ENCODE measurements at regions not wholly inside any gene's neighbourhood (a gene's known extent, or its start where the extent isn't known, plus 50 kb on each side); places are given as distances from the start of the nearest gene placed in this dataset.

GRCh38 chr2:207327513-207327912 is 161.8 kb upstream of the KLF7 start:
- Histone ChIP-seq H3K9me3 (ENCODE audit: control insufficient read depth, insufficient read depth, low read depth, low read length) (no peaks in the 10 kb centered on the region; the same call in 1 of the 2 replicates), H3K36me3 (ENCODE audit: control insufficient read depth, insufficient read depth, low read length) (no peaks in the 10 kb centered on the region), H3K4me3 (ENCODE audit: low read depth in 2 of 2, low read length in 2 of 2) (no peak overlapping the region), H3K27me3 (ENCODE audit: control insufficient read depth, insufficient read depth, low read length) (no peaks in the 10 kb centered on the region), H3K4me1 (ENCODE audit: control insufficient read depth, insufficient read depth, low read length) (no peaks in the 10 kb centered on the region; the same call in 1 of the 2 replicates), H3K27ac (ENCODE audit: low read length) (no peak overlapping the region)
- TF ChIP-seq POLR2AphosphoS5 (IDR thresholded peaks at IDR 0.05; ENCODE audit: low read depth, low read length) = no peak
- no peak for TF ChIP-seq TCF7L2 (IDR thresholded peaks at IDR 0.05; ENCODE audit: low read depth, low read length)
- no peak for TF ChIP-seq REST (IDR thresholded peaks at IDR 0.05; ENCODE audit: insufficient read depth in 1 of 2, low read depth in 2 of 2, low read length in 1 of 2)
- TF ChIP-seq SIN3A (IDR thresholded peaks at IDR 0.05; ENCODE audit: borderline replicate concordance, insufficient read depth, low read depth, low read length) = no peak
- no peak for TF ChIP-seq CTCF (IDR thresholded peaks at IDR 0.05)
- ChIA-PET CTCF (no interaction called here), POLR2A (no interaction called here)
- ATAC-seq (no peak), DNase-seq (ENCODE audit: low read depth, low spot score) (no peak)
- BruUV-seq (replicated peaks) = no TSS peak
- intact Hi-C loops (cut with micrococcal nuclease; ENCODE audit: unreplicated experiment) = no loop called here
- in situ Hi-C loops (cut with HindIII; ENCODE audit: low pct_unique_long_range_greater_than_20kb, low sequenced_read_pairs) = no loop called here

GRCh38 chr2:207328944-207329386 is 163.2 kb upstream of the KLF7 start:
- BruUV-seq (replicated peaks) = no TSS peak
- TF ChIP-seq TCF7L2 (IDR thresholded peaks at IDR 0.05; ENCODE audit: low read depth, low read length) (no peak), SIN3A (IDR thresholded peaks at IDR 0.05; ENCODE audit: borderline replicate concordance, insufficient read depth, low read depth, low read length) (no peak), POLR2AphosphoS5 (IDR thresholded peaks at IDR 0.05; ENCODE audit: low read depth, low read length) (no peak), REST (IDR thresholded peaks at IDR 0.05; ENCODE audit: insufficient read depth in 1 of 2, low read depth in 2 of 2, low read length in 1 of 2) (no peak), CTCF (IDR thresholded peaks at IDR 0.05) (no peak)
- intact Hi-C loops (cut with micrococcal nuclease; ENCODE audit: unreplicated experiment) = no loop called here
- Histone ChIP-seq H3K27me3 (ENCODE audit: control insufficient read depth, insufficient read depth, low read length) (no peaks in the 10 kb centered on the region), H3K36me3 (ENCODE audit: control insufficient read depth, insufficient read depth, low read length) (no peaks in the 10 kb centered on the region), H3K9me3 (ENCODE audit: control insufficient read depth, insufficient read depth, low read depth, low read length) (no peaks in the 10 kb centered on the region; the same call in 1 of the 2 replicates), H3K27ac (ENCODE audit: low read length) (no peak overlapping the region), H3K4me3 (ENCODE audit: low read depth in 2 of 2, low read length in 2 of 2) (no peak overlapping the region), H3K4me1 (ENCODE audit: control insufficient read depth, insufficient read depth, low read length) (peaks cover under 1% of the 10 kb centered on the region)
- ChIA-PET CTCF (no interaction called here), POLR2A (no interaction called here)
- in situ Hi-C loops (cut with HindIII; ENCODE audit: low pct_unique_long_range_greater_than_20kb, low sequenced_read_pairs) = no loop called here
- ATAC-seq = no peak
- no peak for DNase-seq (ENCODE audit: low read depth, low spot score)

Data from Panc1 (cell line).